ENCODE measurements at regions not wholly inside any gene's neighbourhood (a gene's known extent, or its start where the extent isn't known, plus 50 kb on each side); places are given as distances from the start of the nearest gene placed in this dataset.
"Not testable (repeated sequence)": the region's sequence is repeated elsewhere in the genome, so short reads cannot be mapped to it uniquely, and the experiment has no call there.

GRCh38 chr2:149781263-149781808, 193.8 kb upstream of the MMADHC start:
- FAIRE-seq, result no peak
- DNase-seq (ENCODE audit: insufficient read length), result no peak
- TF ChIP-seq TAF1 (IDR thresholded peaks at IDR 0.05; ENCODE audit: borderline replicate concordance, low read depth, low read length), result no peak
- TF ChIP-seq POLR2AphosphoS5 (IDR thresholded peaks at IDR 0.05; ENCODE audit: low read depth, low read length), result no peak
- TF ChIP-seq POLR2A (IDR thresholded peaks at IDR 0.05; ENCODE audit: low read depth, low read length), result no peak

GRCh38 chr2:149773006-149773405, 185.4 kb upstream of the MMADHC start:
- DNase-seq (ENCODE audit: insufficient read length) (no peak), FAIRE-seq (no peak)
- TF ChIP-seq POLR2A (IDR thresholded peaks at IDR 0.05; ENCODE audit: low read depth, low read length) (no peak), POLR2AphosphoS5 (IDR thresholded peaks at IDR 0.05; ENCODE audit: low read depth, low read length) (no peak), TAF1 (IDR thresholded peaks at IDR 0.05; ENCODE audit: borderline replicate concordance, low read depth, low read length) (no peak)

GRCh38 chr2:149768320-149768799, 180.8 kb upstream of the MMADHC start:
- FAIRE-seq (no peak), DNase-seq (ENCODE audit: insufficient read length) (no peak)
- TF ChIP-seq POLR2AphosphoS5 (IDR thresholded peaks at IDR 0.05; ENCODE audit: low read depth, low read length) (no peak), POLR2A (IDR thresholded peaks at IDR 0.05; ENCODE audit: low read depth, low read length) (no peak), TAF1 (IDR thresholded peaks at IDR 0.05; ENCODE audit: borderline replicate concordance, low read depth, low read length) (no peak)

- FAIRE-seq (no peak), DNase-seq (ENCODE audit: insufficient read length) (no peak)
- no peak for TF ChIP-seq POLR2A (IDR thresholded peaks at IDR 0.05; ENCODE audit: low read depth, low read length)
- no peak for TF ChIP-seq TAF1 (IDR thresholded peaks at IDR 0.05; ENCODE audit: borderline replicate concordance, low read depth, low read length)
These were observed 180.0 kb upstream of the MMADHC start for GRCh38 chr2:149767516-149767974.

GRCh38 chr2:149766339-149766738, 178.8 kb upstream of the MMADHC start:
- no peak for DNase-seq (ENCODE audit: insufficient read length)
- FAIRE-seq, result no peak
- TF ChIP-seq POLR2AphosphoS5 (IDR thresholded peaks at IDR 0.05; ENCODE audit: low read depth, low read length), result no peak
- no peak for TF ChIP-seq POLR2A (IDR thresholded peaks at IDR 0.05; ENCODE audit: low read depth, low read length)
- no peak for TF ChIP-seq TAF1 (IDR thresholded peaks at IDR 0.05; ENCODE audit: borderline replicate concordance, low read depth, low read length)

GRCh38 chr2:149765636-149766035, 178.1 kb upstream of the MMADHC start:
- DNase-seq (ENCODE audit: insufficient read length), result no peak
- no peak for TF ChIP-seq POLR2A (IDR thresholded peaks at IDR 0.05; ENCODE audit: low read depth, low read length)
- TF ChIP-seq TAF1 (IDR thresholded peaks at IDR 0.05; ENCODE audit: borderline replicate concordance, low read depth, low read length), result no peak
- TF ChIP-seq POLR2AphosphoS5 (IDR thresholded peaks at IDR 0.05; ENCODE audit: low read depth, low read length), result no peak
- no peak for FAIRE-seq

GRCh38 chr2:149765003-149765402, 177.4 kb upstream of the MMADHC start:
- no peak for FAIRE-seq
- DNase-seq (ENCODE audit: insufficient read length), result no peak
- TF ChIP-seq TAF1 (IDR thresholded peaks at IDR 0.05; ENCODE audit: borderline replicate concordance, low read depth, low read length) (no peak), POLR2A (IDR thresholded peaks at IDR 0.05; ENCODE audit: low read depth, low read length) (no peak), POLR2AphosphoS5 (IDR thresholded peaks at IDR 0.05; ENCODE audit: low read depth, low read length) (no peak)

GRCh38 chr2:149763358-149763757, 175.8 kb upstream of the MMADHC start:
- TF ChIP-seq TAF1 (IDR thresholded peaks at IDR 0.05; ENCODE audit: borderline replicate concordance, low read depth, low read length), result no peak
- TF ChIP-seq POLR2AphosphoS5 (IDR thresholded peaks at IDR 0.05; ENCODE audit: low read depth, low read length), result no peak
- TF ChIP-seq POLR2A (IDR thresholded peaks at IDR 0.05; ENCODE audit: low read depth, low read length), result no peak
- DNase-seq (ENCODE audit: insufficient read length), result no peak
- FAIRE-seq, result no peak

GRCh38 chr2:149761611-149762010, 174.0 kb upstream of the MMADHC start:
- FAIRE-seq (no peak), DNase-seq (ENCODE audit: insufficient read length) (no peak)
- no peak for TF ChIP-seq POLR2AphosphoS5 (IDR thresholded peaks at IDR 0.05; ENCODE audit: low read depth, low read length)
- TF ChIP-seq TAF1 (IDR thresholded peaks at IDR 0.05; ENCODE audit: borderline replicate concordance, low read depth, low read length), result no peak
- TF ChIP-seq POLR2A (IDR thresholded peaks at IDR 0.05; ENCODE audit: low read depth, low read length), result no peak

GRCh38 chr2:149759382-149759781, 171.8 kb upstream of the MMADHC start:
- FAIRE-seq; DNase-seq (ENCODE audit: insufficient read length): not testable (repeated sequence)

GRCh38 chr2:149754722-149755121, 167.1 kb upstream of the MMADHC start:
- not testable (repeated sequence) for DNase-seq (ENCODE audit: insufficient read length); FAIRE-seq

GRCh38 chr2:149747456-149747855, 159.9 kb upstream of the MMADHC start:
- DNase-seq (ENCODE audit: insufficient read length), result no peak
- TF ChIP-seq POLR2A (IDR thresholded peaks at IDR 0.05; ENCODE audit: low read depth, low read length) (no peak), TAF1 (IDR thresholded peaks at IDR 0.05; ENCODE audit: borderline replicate concordance, low read depth, low read length) (no peak), POLR2AphosphoS5 (IDR thresholded peaks at IDR 0.05; ENCODE audit: low read depth, low read length) (no peak)
- no peak for FAIRE-seq
